GM21717 (cell line): ENCODE measurements at regions not wholly inside any gene's neighbourhood (a gene's known extent, or its start where the extent isn't known, plus 50 kb on each side); places are given as distances from the start of the nearest gene placed in this dataset.

ENCODE experiments used
- ATAC-seq: cut with Tn5 transposase; IDR thresholded peaks from one replicate; pipeline ENCODE4 v1.9.1; 2021; ENCODE audit warnings: mild to moderate bottlenecking, moderate library complexity; ENCODE audit not compliant: unreplicated experiment

- peak; percentile 85 for ATAC-seq
Observed at GRCh38 chr16:17529982-17530760, 59.4 kb upstream of the XYLT1 start.

- no peak for ATAC-seq
Observed at GRCh38 chr16:17526956-17527937, 56.5 kb upstream of the XYLT1 start.

- no peak for ATAC-seq
Observed at GRCh38 chr16:17524656-17525055, 53.9 kb upstream of the XYLT1 start.

- no peak for ATAC-seq
Observed at GRCh38 chr16:17520561-17520960, 49.8 kb upstream of the XYLT1 start.
